NCI-H1105 (cell line): ENCODE measurements at regions not wholly inside any gene's neighbourhood (a gene's known extent, or its start where the extent isn't known, plus 50 kb on each side); places are given as distances from the start of the nearest gene placed in this dataset.
"Not testable (repeated sequence)": the region's sequence is repeated elsewhere in the genome, so short reads cannot be mapped to it uniquely, and the experiment has no call there.

ENCODE experiments used
- DNase-seq: peaks from one replicate; lab custom pipeline; 2025; lab: John Stamatoyannopoulos, UW

- no peak for DNase-seq
These were observed 1454.0 kb upstream of the SEL1L start for GRCh38 chr14:82987502-82988124.

GRCh38 chr14:82994547-82994946 lies 1460.9 kb upstream of the SEL1L start:
- not testable (repeated sequence) for DNase-seq

DNA sequence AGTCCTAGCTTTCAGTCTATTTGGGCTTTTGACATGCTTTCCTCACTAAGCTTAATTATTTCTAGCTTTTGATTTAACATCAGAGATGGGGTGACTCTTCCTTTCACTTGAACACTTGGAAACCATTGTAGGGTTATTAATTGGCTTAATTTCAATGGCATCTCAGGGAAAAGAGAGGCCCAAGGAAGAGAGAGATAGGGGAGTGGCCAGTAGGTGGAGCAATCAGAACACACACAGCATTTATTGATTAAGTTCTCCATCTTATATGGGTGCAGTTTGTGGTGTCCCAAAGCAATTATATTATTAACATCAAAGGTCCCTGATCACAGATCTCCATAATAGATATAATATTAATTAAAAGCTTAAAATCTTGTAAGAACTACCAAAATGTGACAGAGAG lies 1466.1 kb upstream of the SEL1L start:
- DNase-seq = no peak

DNA sequence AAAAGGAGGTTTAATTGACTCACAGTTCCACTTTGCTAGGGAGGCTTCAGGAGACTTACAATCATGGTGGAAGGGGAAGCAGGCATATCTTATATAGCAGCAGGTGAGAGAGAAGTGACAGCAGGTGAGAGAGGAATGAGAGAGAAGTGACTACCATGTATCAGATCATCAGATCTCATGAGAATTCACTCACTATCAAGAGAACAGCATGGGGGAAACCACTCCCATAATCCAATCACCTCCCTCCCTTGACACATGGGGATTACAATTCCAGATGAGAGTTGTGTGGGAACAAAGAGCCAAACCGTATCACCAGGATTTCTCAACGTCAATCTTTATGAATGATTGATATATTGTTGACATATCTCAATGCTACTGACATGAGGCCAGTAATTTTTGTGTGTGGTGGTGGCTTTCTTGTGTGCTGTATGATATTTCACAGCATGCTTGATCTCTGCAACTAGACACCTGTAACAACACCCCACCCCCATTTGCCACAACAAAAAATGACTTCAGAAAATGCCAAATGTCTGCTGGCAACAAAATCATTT lies 1470.9 kb upstream of the SEL1L start:
- no peak for DNase-seq

- peak; percentile 43 for DNase-seq
These were observed 1472.5 kb upstream of the SEL1L start for GRCh38 chr14:83006121-83006670.

GRCh38 chr14:83007052-83007451 lies 1473.4 kb upstream of the SEL1L start:
- DNase-seq = not testable (repeated sequence)

GRCh38 chr14:83007641-83008225 lies 1474.1 kb upstream of the SEL1L start:
- no peak for DNase-seq

- no peak for DNase-seq
These were observed 1483.6 kb upstream of the SEL1L start for GRCh38 chr14:83017296-83017695.

- DNase-seq = no peak
These were observed 1486.2 kb upstream of the SEL1L start for GRCh38 chr14:83019744-83020414.

DNA sequence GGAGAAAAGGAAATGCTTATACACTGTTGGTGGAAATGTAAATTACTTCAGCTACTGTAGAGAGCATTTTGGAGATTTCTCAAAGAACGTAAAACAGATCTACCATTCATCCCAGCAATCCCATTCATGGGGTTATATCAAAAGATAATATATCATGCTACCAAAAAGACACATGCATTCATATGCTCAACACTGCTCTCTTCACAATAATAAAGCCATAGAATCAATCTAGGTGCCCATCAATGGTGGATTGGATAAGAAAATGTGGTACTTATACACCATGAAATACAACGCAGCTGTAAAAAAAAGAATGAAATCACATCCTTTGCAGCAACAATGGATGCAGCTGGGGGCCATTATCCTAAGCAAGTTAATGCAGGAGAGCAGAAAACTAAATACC lies 1487.7 kb upstream of the SEL1L start:
- DNase-seq = no peak

DNA sequence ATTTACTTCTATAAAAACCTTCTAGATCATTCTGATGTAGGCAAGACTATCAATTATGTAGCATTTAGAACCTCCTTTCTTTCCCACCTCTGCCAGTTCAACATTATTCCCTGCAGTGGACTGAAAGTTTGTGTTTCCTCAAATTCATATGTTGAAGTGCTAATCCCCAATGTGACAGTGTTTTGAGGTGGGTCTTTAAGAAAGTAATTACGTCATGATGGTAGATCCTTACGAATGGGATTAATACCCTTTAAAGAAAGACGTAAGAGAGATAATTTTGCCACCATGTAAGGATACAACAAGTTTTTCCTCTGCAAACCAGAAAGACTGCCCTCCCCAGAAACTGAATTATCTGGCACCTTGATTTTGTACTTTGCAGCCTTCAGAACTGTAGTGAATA lies 1489.7 kb upstream of the SEL1L start:
- DNase-seq = no peak

GRCh38 chr14:83041224-83041623 lies 1507.6 kb upstream of the SEL1L start:
- no peak for DNase-seq

DNA sequence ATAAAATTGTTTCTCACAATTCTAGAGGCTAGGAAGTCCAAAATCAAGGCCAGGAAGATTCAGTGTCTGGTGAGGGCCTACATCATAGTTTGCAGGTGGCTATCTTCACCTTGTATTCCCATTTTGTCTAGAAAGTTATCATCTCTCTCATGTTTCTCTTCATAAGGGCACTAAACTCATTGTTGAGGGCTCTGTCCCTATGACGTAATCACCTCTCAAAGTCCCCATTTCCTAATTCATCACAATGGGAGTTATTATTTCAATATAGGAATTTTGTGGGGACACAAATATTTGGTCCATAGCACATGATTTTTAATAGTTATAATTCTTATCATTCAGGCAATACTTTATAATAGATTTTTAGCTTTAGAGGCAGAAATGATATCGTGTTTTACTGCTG lies 1509.2 kb upstream of the SEL1L start:
- DNase-seq = no peak

DNA sequence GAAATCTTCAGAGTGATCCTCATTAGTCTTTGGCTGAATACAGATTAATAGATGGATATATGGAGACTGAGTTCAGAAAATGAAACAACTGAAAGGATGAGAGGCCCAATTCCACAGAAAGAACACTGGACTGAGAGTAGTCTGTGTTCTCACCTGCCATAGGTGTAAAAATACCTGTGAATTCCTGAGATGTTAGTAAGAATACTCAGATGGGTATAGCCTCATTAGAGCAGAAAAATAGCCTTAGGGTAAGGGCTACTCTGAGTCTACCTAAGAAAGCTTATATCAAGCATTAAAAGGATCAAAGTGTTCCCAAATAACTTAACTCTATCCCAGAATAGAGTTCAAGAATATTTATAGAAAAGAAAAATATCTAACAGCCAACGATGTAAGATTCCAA lies 1510.3 kb upstream of the SEL1L start:
- DNase-seq = no peak

DNA sequence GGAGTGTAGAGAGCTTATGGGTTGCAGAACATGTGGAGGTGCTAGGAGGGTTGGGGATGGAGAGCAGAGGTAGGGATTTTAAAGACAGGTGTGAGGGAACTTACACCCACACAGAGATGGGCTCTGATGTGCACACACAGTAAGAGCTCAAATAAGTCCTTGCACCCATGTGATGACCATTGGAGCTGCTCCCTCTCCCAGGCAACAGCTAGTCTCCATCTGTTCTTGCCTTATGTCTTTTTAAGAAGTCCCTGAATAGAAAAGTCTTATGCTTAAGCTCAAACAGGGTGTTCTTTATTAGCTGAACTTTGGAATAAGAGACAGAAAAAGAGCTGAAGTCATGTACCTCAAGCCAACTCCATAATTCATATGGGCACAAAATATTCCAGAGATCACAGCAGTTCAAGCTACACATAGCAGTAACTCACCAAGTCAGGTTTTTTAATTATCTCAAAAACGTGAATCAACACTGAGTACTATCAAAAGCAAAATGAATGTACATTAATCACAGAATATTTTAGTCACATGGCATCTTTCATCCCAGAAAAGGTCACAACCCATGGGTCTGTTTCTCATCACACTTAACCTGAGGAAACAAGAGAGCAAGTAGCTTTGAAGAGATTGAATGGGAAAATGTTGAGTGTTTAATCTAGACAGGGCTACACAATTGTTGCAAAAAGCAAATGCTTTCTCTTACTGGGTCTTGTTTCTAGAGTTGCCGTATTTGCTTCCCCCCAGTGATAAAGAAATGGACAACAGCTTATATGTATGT lies 1513.6 kb upstream of the SEL1L start:
- DNase-seq = no peak

DNA sequence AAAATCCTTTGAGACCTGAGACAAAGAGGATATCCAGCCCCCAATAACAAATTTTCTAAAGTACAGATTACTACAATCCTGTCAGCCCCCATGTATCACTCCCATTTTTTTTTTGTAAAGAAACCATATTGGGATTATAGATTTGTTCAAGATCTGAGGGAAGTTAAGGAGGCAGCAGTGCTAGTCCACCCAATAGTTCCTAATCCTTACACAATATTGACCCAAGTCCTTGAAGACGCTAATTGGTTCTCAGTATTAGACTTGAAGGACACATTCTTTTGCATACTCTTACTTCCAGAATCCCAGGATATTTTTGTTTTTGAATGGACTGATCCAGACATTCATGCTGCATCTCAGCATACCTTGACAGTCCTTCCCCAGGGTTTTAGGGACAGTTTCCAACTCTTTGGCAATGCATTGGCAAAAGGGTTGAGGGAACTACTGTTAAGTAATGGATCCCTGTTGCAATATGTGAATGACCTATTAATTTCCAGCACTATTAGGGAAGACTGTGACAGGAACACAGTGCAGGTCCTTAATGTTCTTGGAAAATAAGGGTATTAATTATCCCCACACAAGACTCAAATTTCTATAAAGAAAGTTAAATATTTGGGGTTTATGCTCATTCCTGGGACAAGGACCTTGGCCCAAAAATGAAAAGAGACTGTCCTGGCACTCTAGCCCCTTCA lies 1519.5 kb upstream of the SEL1L start:
- no peak for DNase-seq

- DNase-seq = no peak
These were observed 1524.4 kb upstream of the SEL1L start for GRCh38 chr14:83058068-83058467.

DNA sequence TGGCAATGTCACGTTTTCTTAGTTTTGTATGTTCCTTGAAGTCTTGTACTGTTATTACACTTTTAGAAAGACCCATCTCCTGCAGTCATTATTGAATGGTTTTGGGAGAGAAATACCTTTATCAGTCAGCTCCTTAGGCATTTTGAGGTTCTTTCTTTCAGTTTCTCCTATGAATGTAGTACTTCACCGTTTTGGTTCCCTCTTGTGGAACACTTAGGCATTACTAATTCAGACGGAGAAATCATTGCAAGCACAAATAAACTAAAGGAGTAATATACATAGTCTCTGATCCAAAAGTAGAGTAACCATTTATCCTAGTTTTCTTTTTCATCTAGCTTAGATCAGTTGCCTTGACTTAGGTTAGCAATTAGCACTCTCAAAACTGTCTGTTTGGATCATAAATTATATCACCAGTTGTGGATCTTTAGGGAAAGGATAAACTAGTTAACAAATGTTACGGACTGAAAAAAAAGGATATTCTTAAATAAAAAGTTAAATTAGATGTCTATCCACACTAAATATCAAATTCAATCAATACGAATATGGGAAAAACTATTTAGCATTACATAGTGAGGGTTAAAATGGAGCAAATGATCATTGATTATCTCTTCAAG lies 1538.3 kb upstream of the SEL1L start:
- peak; percentile 28 for DNase-seq

DNA sequence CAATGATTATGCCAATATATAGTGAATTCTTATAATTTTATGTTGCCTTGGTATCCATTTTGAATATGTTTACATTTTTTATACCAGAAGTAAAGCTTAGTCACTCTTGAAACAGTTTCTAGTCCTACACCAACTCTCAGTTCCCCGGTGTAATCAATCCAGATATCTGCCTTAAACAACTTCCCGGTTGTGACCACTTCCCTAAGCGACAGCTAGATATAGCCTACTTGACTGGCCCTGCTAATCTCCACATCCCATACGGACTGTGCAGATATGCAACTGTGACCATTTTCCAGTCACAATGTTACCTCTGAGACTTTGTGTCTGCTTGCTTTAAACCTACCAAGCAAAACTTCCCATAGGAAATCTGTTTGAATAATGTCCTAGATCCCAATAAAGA lies 1551.5 kb upstream of the SEL1L start:
- DNase-seq = no peak

DNA sequence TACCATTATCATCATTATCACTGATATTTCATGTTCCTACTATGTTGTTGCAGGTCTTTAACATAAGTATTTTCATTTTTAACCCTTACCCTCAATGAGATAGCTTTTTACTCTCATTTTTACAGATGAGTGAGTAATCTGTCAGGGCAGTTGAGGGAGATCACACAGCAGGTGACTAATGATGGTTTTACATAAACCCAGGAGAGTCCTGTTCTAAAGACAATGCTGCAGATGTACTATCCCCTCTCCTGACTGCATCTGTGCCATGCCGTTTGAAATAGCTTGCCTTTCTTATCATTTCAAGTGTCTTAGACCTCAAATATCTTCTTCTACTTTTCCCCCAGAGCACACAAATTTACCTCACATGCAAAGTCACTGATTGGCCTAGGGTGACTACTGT lies 1552.1 kb upstream of the SEL1L start:
- no peak for DNase-seq
